GM12878 (cell line): ENCODE measurements at regions not wholly inside any gene's neighbourhood (a gene's known extent, or its start where the extent isn't known, plus 50 kb on each side); places are given as distances from the start of the nearest gene placed in this dataset.

Experiments used
- ATAC-seq: fragments of 200-7000 bp; cut with Tn5 transposase; 3 replicates; pipeline ENCODE4 v1.9.1; 2020; ENCODE audit warnings: mild to moderate bottlenecking, moderate library complexity
- BruUV-seq: library from RNA; stranded (reverse); fragments of 400-500 nt; replicated peaks from 2 replicates; lab custom pipeline; 2021; lab: Mats Ljungman, UMichigan
- CTCF ChIA-PET: fragments of 300-600 bp; sonication (Branson Sonifier 250); formaldehyde crosslinking; extraction: SDS; loops from one replicate; lab custom pipeline; 2021; ENCODE audit warnings: inconsistent platforms; lab: Yijun Ruan, JAX
- POLR2A ChIA-PET: fragments of 350-600 bp; formaldehyde crosslinking; extraction: SDS; loops from one replicate; lab custom pipeline; 2021; ENCODE audit warnings: inconsistent platforms; lab: Charles Lee
- RAD21 ChIA-PET: fragments of 300-600 bp; sonication (Branson Sonifier 250); formaldehyde crosslinking; loops from one replicate; lab custom pipeline; 2023; ENCODE audit warnings: antibody characterized with exemption; ENCODE audit not compliant: unreplicated experiment; lab: Charles Lee
- SMC1A ChIA-PET: fragments of 300-600 bp; sonication (Branson Sonifier 250); formaldehyde crosslinking; loops from one replicate; lab custom pipeline; 2023; ENCODE audit not compliant: unreplicated experiment, uncharacterized antibody; lab: Charles Lee
- DNase-seq: peaks from one replicate; pipeline ENCODE4 v3.0.0-alpha.2; 2011; ENCODE audit warnings: low read depth, low spot score
- FAIRE-seq: peaks from 3 replicates; lab custom pipeline; 2011; peaks lifted over from hg19 to GRCh38; lab: Jason Lieb, UNC
- H2AFZ ChIP-seq: 2 replicates; pipeline ENCODE4 v1.6.0; 2011; ENCODE audit warnings: low read depth, low read length, control low read depth; ENCODE audit not compliant: control insufficient read depth
- H3K27ac ChIP-seq: 2 replicates; pipeline ENCODE4 v1.5.1; 2011; ENCODE audit warnings: control low read depth; ENCODE audit not compliant: control insufficient read depth, insufficient read depth
- H3K27me3 ChIP-seq, 2 experiments: replicated peaks in 1 of 2; 2 replicates each; pipeline versions ENCODE4 v1.6.0 to v1.6.1; 2011; ENCODE audit warnings: low read length in 1 of 2; ENCODE audit not compliant: control insufficient read depth in 2 of 2, insufficient read depth in 2 of 2
- H3K36me3 ChIP-seq, 2 experiments: 2 replicates each; pipeline ENCODE4 v1.5.1; 2011; ENCODE audit warnings: low read length in 1 of 2; ENCODE audit not compliant: control insufficient read depth in 2 of 2, insufficient read depth in 2 of 2
- H3K4me1 ChIP-seq: 2 replicates; pipeline ENCODE4 v1.6.1; 2011; ENCODE audit warnings: mild to moderate bottlenecking, low read length, moderate library complexity, mixed read lengths; ENCODE audit not compliant: control insufficient read depth, insufficient read depth
- H3K4me2 ChIP-seq: 2 replicates; pipeline ENCODE4 v1.6.0; 2011; ENCODE audit warnings: control low read depth; ENCODE audit not compliant: control insufficient read depth, insufficient read depth
- H3K4me3 ChIP-seq: fragments of 200-600 bp; sonication (generic); 2 replicates; pipeline ENCODE4 v1.5.1; 2016
- H3K79me2 ChIP-seq: 2 replicates; pipeline ENCODE4 v1.6.0; 2011; ENCODE audit warnings: low read length; ENCODE audit not compliant: control insufficient read depth, insufficient read depth
- H3K9ac ChIP-seq: 2 replicates; pipeline ENCODE4 v1.8.0; 2011; ENCODE audit warnings: low read length, control low read depth, mixed read lengths; ENCODE audit not compliant: control insufficient read depth, insufficient read depth
- H3K9me3 ChIP-seq: replicated peaks from 3 replicates; pipeline ENCODE4 v1.5.1; 2011; ENCODE audit warnings: mild to moderate bottlenecking, low read length; ENCODE audit not compliant: control insufficient read depth, insufficient read depth
- H4K20me1 ChIP-seq: 2 replicates; pipeline ENCODE4 v1.6.0; 2011; ENCODE audit not compliant: control insufficient read depth, insufficient read depth
- FOS ChIP-seq: IDR thresholded peaks from 3 replicates; pipeline ENCODE4 v1.6.1; 2011; ENCODE audit warnings: borderline replicate concordance; ENCODE audit not compliant: insufficient read length; ENCODE audit errors: extremely low read depth
- HDAC2 ChIP-seq: fragments of 200-600 bp; sonication (generic); IDR thresholded peaks from 2 replicates; pipeline ENCODE4 v1.6.1; 2017
- PAX5 ChIP-seq: IDR thresholded peaks from 2 replicates; pipeline ENCODE4 v1.6.1; 2011; ENCODE audit warnings: low read depth, low read length, borderline replicate concordance
- RUNX3 ChIP-seq: IDR thresholded peaks from 2 replicates; pipeline ENCODE4 v1.6.1; 2012; ENCODE audit warnings: low read length, inconsistent platforms
- TCF12 ChIP-seq: IDR thresholded peaks from 2 replicates; pipeline ENCODE4 v1.6.1; 2011; ENCODE audit warnings: low read depth, mild to moderate bottlenecking, low read length
- WGBS: methylation state at CpG from one replicate; pipeline ENCODE4 v1.1.6; 2016; ENCODE audit warnings: low lambda C conversion rate; ENCODE audit not compliant: insufficient replicate concordance, insufficient coverage; ENCODE audit errors: missing lambda C conversion rate; 5-methylcytosine and 5-hydroxymethylcytosine counted together
- in situ Hi-C: fragments of 300-500 bp; cut with MboI; formaldehyde crosslinking; loops from 9 replicates; pipeline ENCODE4 v1.14.3; 2018; ENCODE audit warnings: mixed read lengths
- intact Hi-C: fragments of 100-400 bp; cut with micrococcal nuclease; formaldehyde crosslinking; loops from one replicate; pipeline ENCODE4 v1.14.2; 2022; ENCODE audit not compliant: unreplicated experiment
- TF ChIP-seq, protein P1 (sequence below), 3 experiments: IDR thresholded peaks in 2 of 3; conservative IDR thresholded peaks in 1 of 3; 2 replicates each; pipeline ENCODE4 v1.5.1; 2011; ENCODE audit warnings: low read depth in 3 of 3, low read length in 3 of 3, mild to moderate bottlenecking in 3 of 3, control low read depth in 2 of 3, moderate library complexity in 2 of 3, inconsistent platforms in 1 of 3, mixed read lengths in 1 of 3; ENCODE audit not compliant: control insufficient read depth in 2 of 3, insufficient read depth in 1 of 3; ENCODE audit errors: extremely low read depth in 1 of 3
- TF ChIP-seq, protein P2 (sequence below): fragments of 450-650 bp; IDR thresholded peaks from 2 replicates; pipeline ENCODE4 v1.6.1; 2018; ENCODE audit warnings: mild to moderate bottlenecking, low read depth, moderate library complexity; ENCODE audit not compliant: partially characterized antibody

DNA sequence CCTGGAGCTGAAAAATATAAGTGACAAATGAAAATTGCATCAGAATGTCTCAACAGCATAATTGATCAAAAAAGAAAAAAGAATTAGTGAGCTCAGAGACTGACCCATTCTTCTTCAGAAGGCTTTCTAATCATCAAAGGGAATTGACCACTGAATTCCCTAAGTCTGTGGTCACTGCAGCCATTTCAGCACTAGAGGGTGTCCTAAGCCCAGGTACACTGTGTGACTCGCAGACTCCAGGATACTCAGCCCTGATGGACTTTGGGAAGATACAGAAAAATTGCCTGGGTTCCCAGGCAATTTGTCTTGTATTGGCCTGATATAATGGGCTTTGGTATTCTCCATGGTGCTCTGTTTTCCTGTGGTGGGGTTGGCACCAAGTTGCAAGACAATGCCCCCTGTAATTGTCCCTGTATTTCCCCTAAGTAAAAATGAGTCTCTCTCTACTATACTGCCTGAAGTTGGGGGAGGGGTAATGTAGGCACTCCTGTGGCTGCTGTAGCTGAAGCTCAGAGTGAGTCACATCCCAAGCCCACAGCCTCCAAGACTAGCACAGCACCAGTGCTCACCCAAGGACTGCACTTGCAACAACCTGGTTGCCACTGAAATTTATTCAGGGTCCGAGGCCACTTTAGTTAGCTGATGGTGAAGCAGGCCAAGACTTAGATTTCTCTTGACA is 256.0 kb upstream of the STAC start:
- TF ChIP-seq PAX5 (no peak), FOS (no peak), HDAC2 (no peak), RUNX3 (no peak), TCF12 (no peak)
- TF ChIP-seq, all 136 proteins: peak for 0
- in situ Hi-C loops, result no loop called here
- ATAC-seq, result no peak
- H3K27me3 ChIP-seq, result no peaks in the 10 kb centered on the region
- no peaks in the 10 kb centered on the region for H3K36me3 ChIP-seq
- DNase-seq, result no peak
- ChIA-PET RAD21 (no interaction called here), CTCF (no interaction called here), POLR2A (no interaction called here), SMC1A (no interaction called here)
- H2AFZ ChIP-seq, result no peak overlapping the region
- 11% methylated on average over 2 of the region's 2 CpGs for WGBS
- BruUV-seq, result no TSS peak
- intact Hi-C loops, result no loop called here
- FAIRE-seq, result no peak
- no peak overlapping the region for H3K4me3 ChIP-seq
- H3K9ac ChIP-seq, result no peak overlapping the region
- H3K27ac ChIP-seq, result no peak overlapping the region
- H4K20me1 ChIP-seq, result no peaks in the 10 kb centered on the region
- no peaks in the 10 kb centered on the region for H3K79me2 ChIP-seq
- H3K4me1 ChIP-seq, result no peaks in the 10 kb centered on the region
- no peak overlapping the region for H3K4me2 ChIP-seq
- H3K9me3 ChIP-seq, result no peaks in the 10 kb centered on the region

DNA sequence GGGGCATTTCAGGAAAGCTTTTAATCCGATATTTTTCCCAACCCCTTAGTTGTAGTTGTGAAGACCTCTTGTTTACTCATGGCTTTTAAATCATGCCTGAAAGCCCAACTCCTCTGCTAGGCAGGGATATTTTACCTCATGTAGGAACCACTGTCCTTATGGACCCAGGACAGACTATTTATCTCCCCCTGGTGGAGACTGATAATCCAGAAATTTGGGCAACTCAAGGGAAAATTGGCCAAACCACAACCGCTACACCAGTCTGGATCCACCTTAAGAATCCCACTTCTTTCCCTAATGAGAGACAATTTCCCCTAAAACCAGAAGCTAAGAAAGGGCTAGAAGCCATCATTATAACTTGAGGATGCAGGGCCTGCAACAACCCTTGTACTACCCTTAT is 248.1 kb upstream of the STAC start:
- FAIRE-seq, result no peak
- CTCF ChIA-PET, result no interaction called here
- Histone ChIP-seq H3K27me3 (no peaks in the 10 kb centered on the region), H3K4me1 (no peaks in the 10 kb centered on the region), H3K9me3 (no peaks in the 10 kb centered on the region), H3K79me2 (no peaks in the 10 kb centered on the region), H3K4me3 (no peak overlapping the region), H2AFZ (no peak overlapping the region), H3K9ac (no peak overlapping the region), H3K27ac (no peak overlapping the region), H3K4me2 (no peak overlapping the region), H3K36me3 (no peaks in the 10 kb centered on the region), H4K20me1 (no peaks in the 10 kb centered on the region)
- WGBS, result 46% methylated on average over 2 of the region's 2 CpGs
- POLR2A ChIA-PET, result no interaction called here
- RAD21 ChIA-PET, result no interaction called here
- no TSS peak for BruUV-seq
- TF ChIP-seq, protein P1, sequence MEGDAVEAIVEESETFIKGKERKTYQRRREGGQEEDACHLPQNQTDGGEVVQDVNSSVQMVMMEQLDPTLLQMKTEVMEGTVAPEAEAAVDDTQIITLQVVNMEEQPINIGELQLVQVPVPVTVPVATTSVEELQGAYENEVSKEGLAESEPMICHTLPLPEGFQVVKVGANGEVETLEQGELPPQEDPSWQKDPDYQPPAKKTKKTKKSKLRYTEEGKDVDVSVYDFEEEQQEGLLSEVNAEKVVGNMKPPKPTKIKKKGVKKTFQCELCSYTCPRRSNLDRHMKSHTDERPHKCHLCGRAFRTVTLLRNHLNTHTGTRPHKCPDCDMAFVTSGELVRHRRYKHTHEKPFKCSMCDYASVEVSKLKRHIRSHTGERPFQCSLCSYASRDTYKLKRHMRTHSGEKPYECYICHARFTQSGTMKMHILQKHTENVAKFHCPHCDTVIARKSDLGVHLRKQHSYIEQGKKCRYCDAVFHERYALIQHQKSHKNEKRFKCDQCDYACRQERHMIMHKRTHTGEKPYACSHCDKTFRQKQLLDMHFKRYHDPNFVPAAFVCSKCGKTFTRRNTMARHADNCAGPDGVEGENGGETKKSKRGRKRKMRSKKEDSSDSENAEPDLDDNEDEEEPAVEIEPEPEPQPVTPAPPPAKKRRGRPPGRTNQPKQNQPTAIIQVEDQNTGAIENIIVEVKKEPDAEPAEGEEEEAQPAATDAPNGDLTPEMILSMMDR (IDR thresholded peaks at IDR 0.05 in 2 of 3, conservative IDR thresholded peaks at IDR 0.05 in 1 of 3; ENCODE audit: control insufficient read depth in 2 of 3, extremely low read depth in 1 of 3, insufficient read depth in 1 of 3, low read depth in 3 of 3, low read length in 3 of 3), result 0 out of 6 replicates have a peak, but pooled peaks of 1 of the 3 experiments have one; percentile 11
- TF ChIP-seq, protein P2, sequence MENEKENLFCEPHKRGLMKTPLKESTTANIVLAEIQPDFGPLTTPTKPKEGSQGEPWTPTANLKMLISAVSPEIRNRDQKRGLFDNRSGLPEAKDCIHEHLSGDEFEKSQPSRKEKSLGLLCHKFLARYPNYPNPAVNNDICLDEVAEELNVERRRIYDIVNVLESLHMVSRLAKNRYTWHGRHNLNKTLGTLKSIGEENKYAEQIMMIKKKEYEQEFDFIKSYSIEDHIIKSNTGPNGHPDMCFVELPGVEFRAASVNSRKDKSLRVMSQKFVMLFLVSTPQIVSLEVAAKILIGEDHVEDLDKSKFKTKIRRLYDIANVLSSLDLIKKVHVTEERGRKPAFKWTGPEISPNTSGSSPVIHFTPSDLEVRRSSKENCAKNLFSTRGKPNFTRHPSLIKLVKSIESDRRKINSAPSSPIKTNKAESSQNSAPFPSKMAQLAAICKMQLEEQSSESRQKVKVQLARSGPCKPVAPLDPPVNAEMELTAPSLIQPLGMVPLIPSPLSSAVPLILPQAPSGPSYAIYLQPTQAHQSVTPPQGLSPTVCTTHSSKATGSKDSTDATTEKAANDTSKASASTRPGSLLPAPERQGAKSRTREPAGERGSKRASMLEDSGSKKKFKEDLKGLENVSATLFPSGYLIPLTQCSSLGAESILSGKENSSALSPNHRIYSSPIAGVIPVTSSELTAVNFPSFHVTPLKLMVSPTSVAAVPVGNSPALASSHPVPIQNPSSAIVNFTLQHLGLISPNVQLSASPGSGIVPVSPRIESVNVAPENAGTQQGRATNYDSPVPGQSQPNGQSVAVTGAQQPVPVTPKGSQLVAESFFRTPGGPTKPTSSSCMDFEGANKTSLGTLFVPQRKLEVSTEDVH, result no peak
- intact Hi-C loops (no loop called here), in situ Hi-C loops (no loop called here)
- DNase-seq, result no peak
- SMC1A ChIA-PET, result no interaction called here
- no peak for ATAC-seq
